ENCODE measurements at regions not wholly inside any gene's neighbourhood (a gene's known extent, or its start where the extent isn't known, plus 50 kb on each side); places are given as distances from the start of the nearest gene placed in this dataset.

GRCh38 chr11:121914508-121915059 is 201.4 kb downstream of the BLID start:
- TF ChIP-seq CTCF (IDR thresholded peaks at IDR 0.05) (no peak), POLR2AphosphoS5 (IDR thresholded peaks at IDR 0.05) (no peak), POLR2A (IDR thresholded peaks at IDR 0.05) (no peak)

All from breast epithelium (tissue), 3 donors.